ENCODE measurements at regions not wholly inside any gene's neighbourhood (a gene's known extent, or its start where the extent isn't known, plus 50 kb on each side); places are given as distances from the start of the nearest gene placed in this dataset.

DNA sequence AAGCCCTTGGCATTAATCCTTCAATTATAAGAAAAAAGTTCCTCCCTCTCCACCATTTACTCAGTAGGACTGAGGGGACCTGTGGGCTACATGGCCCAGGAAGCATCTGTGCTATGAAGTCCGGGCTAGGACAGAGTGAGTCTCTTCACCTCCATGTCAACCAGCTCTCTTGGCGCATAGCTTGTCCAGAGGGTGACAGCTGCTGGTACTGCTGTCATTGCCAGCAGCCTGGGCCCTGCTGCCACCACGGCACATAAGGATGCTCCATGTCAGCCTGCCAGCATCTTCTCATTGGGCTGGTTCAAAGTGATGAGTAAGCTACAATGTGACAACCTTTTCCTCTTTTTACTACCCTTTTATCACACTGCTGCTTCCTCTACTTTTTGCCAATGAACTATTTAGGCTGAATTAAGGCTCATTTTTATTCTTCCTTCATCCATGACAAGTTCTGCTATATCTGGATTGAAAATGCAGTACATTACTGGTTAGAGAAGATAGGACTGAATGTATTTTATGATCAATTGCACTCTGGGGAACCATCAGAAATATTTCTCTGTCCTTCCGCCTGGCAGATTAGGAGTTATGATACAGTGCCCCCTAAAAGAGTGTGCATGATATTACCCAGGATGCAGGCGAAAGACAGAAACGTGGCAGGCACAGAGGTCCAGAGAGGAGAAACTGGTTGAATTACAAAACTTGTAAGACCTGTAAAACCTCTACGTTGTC is 258.9 kb upstream of the TNP1 start:
- TF ChIP-seq, protein P1, sequence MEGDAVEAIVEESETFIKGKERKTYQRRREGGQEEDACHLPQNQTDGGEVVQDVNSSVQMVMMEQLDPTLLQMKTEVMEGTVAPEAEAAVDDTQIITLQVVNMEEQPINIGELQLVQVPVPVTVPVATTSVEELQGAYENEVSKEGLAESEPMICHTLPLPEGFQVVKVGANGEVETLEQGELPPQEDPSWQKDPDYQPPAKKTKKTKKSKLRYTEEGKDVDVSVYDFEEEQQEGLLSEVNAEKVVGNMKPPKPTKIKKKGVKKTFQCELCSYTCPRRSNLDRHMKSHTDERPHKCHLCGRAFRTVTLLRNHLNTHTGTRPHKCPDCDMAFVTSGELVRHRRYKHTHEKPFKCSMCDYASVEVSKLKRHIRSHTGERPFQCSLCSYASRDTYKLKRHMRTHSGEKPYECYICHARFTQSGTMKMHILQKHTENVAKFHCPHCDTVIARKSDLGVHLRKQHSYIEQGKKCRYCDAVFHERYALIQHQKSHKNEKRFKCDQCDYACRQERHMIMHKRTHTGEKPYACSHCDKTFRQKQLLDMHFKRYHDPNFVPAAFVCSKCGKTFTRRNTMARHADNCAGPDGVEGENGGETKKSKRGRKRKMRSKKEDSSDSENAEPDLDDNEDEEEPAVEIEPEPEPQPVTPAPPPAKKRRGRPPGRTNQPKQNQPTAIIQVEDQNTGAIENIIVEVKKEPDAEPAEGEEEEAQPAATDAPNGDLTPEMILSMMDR (IDR thresholded peaks at IDR 0.05), result no peak
- TF ChIP-seq POLR2A (IDR thresholded peaks at IDR 0.05), result no peak
